Breast epithelium (tissue), 3 donors: ENCODE measurements at regions not wholly inside any gene's neighbourhood (a gene's known extent, or its start where the extent isn't known, plus 50 kb on each side); places are given as distances from the start of the nearest gene placed in this dataset.

ENCODE experiments used
- CTCF ChIP-seq, 3 donors: fragments of 450-650 bp; IDR thresholded peaks; one replicate each; pipeline ENCODE4 v1.5.1; 2016 to 2017; ENCODE audit warnings: antibody characterized with exemption in 3 of 3, mild to moderate bottlenecking in 3 of 3, moderate library complexity in 3 of 3
- POLR2A ChIP-seq: fragments of 450-650 bp; IDR thresholded peaks from one replicate; pipeline ENCODE4 v1.6.1; 2016; ENCODE audit warnings: antibody characterized with exemption, mild to moderate bottlenecking, moderate library complexity

DNA sequence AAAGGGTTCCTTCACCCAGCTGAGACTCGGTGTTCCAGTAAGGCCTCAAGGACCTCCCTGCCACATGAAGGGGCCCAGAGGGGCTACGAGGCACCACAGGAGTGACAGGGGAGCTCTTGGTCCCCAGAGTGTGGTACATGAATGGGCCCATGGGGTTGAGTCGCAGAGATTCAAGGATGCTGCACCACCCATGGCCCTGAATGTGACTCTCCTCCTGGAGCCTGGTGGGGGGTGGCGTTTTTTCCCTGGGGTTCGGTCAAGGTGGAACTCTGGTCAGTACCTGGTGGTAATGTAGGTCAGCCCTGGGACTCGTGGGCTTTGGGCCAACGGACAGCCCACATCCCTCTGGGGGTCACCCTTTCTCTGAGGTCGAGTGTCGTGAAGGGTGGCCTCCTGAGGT is 204.0 kb downstream of the UBE3A start:
- TF ChIP-seq CTCF (IDR thresholded peaks at IDR 0.05) (no peak), POLR2A (no peak)
